ENCODE measurements at regions not wholly inside any gene's neighbourhood (a gene's known extent, or its start where the extent isn't known, plus 50 kb on each side); places are given as distances from the start of the nearest gene placed in this dataset.
"Not testable (repeated sequence)": the region's sequence is repeated elsewhere in the genome, so short reads cannot be mapped to it uniquely, and the experiment has no call there.

- Histone ChIP-seq H3K27me3 (no peaks in the 10 kb centered on the region), H3K9me3 (no peaks in the 10 kb centered on the region), H3K4me3 (no peak overlapping the region), H3K4me1 (peaks cover 0 to 20% (median 8%) of the 10 kb centered on the region in 12 donors), H3K27ac (no peak overlapping the region), H3K36me3 (no peaks in the 10 kb centered on the region)
- ATAC-seq (no peak), DNase-seq (no peak)
- intact Hi-C loops (cut with DNase I): no loop called here
- WGBS, 4 donors: 52 to 83% (median 75%) methylated on average over 4 to 5 of the region's 5 CpGs
- TF ChIP-seq CTCF (IDR thresholded peaks at IDR 0.05): no peak
- TF ChIP-seq POLR2A (IDR thresholded peaks at IDR 0.05): no peak
Measured at GRCh38 chr16:80896776-80897175, 92.4 kb upstream of the CDYL2 start.

GRCh38 chr16:80894091-80894490, 89.7 kb upstream of the CDYL2 start:
- intact Hi-C loops (cut with DNase I): no loop called here
- H3K9me3 ChIP-seq: no peaks in the 10 kb centered on the region
- TF ChIP-seq CTCF (IDR thresholded peaks at IDR 0.05) (no peak), POLR2A (IDR thresholded peaks at IDR 0.05) (no peak)
- DNase-seq: no peak
- no peaks in the 10 kb centered on the region for H3K36me3 ChIP-seq
- H3K27me3 ChIP-seq: no peaks in the 10 kb centered on the region
- 75 to 80% (median 77%) methylated on average over 3 of the region's 3 CpGs for WGBS, 4 donors
- no peak for ATAC-seq
- H3K27ac ChIP-seq: no peak overlapping the region
- no peak overlapping the region for H3K4me3 ChIP-seq
- peaks cover 0 to 3% (median 0%) of the 10 kb centered on the region in 12 donors for H3K4me1 ChIP-seq

GRCh38 chr16:80893686-80894085, 89.3 kb upstream of the CDYL2 start:
- no peak for ATAC-seq
- Histone ChIP-seq H3K9me3 (no peaks in the 10 kb centered on the region), H3K4me3 (no peak overlapping the region), H3K27ac (no peak overlapping the region), H3K4me1 (peaks cover 0 to 3% (median 0%) of the 10 kb centered on the region in 12 donors), H3K36me3 (no peaks in the 10 kb centered on the region), H3K27me3 (no peaks in the 10 kb centered on the region)
- no peak for DNase-seq
- 79 to 93% (median 86%) methylated on average over 6 of the region's 6 CpGs for WGBS, 4 donors
- intact Hi-C loops (cut with DNase I): no loop called here
- no peak for TF ChIP-seq POLR2A (IDR thresholded peaks at IDR 0.05)
- TF ChIP-seq CTCF (IDR thresholded peaks at IDR 0.05): no peak

- DNase-seq; H3K4me3 ChIP-seq; H3K36me3 ChIP-seq; intact Hi-C loops (cut with DNase I); ATAC-seq; H3K9me3 ChIP-seq; H3K4me1 ChIP-seq; H3K27me3 ChIP-seq; H3K27ac ChIP-seq: not testable (repeated sequence)
- WGBS, 4 donors: 82 to 88% (median 83%) methylated on average over 10 of the region's 10 CpGs
Measured at GRCh38 chr16:80892395-80892794, 88.0 kb upstream of the CDYL2 start.

GRCh38 chr16:80889779-80890359, 85.5 kb upstream of the CDYL2 start:
- WGBS, 4 donors: 66 to 80% (median 72%) methylated on average over 4 of the region's 4 CpGs
- no peaks in the 10 kb centered on the region for H3K36me3 ChIP-seq
- no peaks in the 10 kb centered on the region for H3K9me3 ChIP-seq
- intact Hi-C loops (cut with DNase I): no loop called here
- DNase-seq: no peak
- no peak overlapping the region for H3K4me3 ChIP-seq
- TF ChIP-seq CTCF (IDR thresholded peaks at IDR 0.05) (no peak), POLR2A (IDR thresholded peaks at IDR 0.05) (no peak)
- H3K4me1 ChIP-seq: no peaks in the 10 kb centered on the region
- no peak overlapping the region for H3K27ac ChIP-seq
- no peaks in the 10 kb centered on the region for H3K27me3 ChIP-seq
- ATAC-seq: no peak

Measured in heart left ventricle (tissue), 16 donors.